ENCODE measurements at regions not wholly inside any gene's neighbourhood (a gene's known extent, or its start where the extent isn't known, plus 50 kb on each side); places are given as distances from the start of the nearest gene placed in this dataset.

GRCh38 chr12:65755596-65755978 lies 68.7 kb upstream of the HMGA2 start:
- DNase-seq (no peak), ATAC-seq (ENCODE audit: insufficient read depth, low FRiP score) (no peak)
- no peaks in the 10 kb centered on the region for H3K27me3 ChIP-seq (ENCODE audit: control insufficient read depth in 3 of 3, insufficient read depth in 3 of 3, low read length in 2 of 3)
- no peak for TF ChIP-seq CTCF (IDR thresholded peaks at IDR 0.05; ENCODE audit: control extremely low read depth, extremely low read depth)
- H3K4me1 ChIP-seq (ENCODE audit: control insufficient read depth in 5 of 5, insufficient read depth in 5 of 5, low read length in 5 of 5), result peaks cover 0 to 3% (median 0%) of the 10 kb centered on the region in 5 donors
- H3K4me3 ChIP-seq, result no peak overlapping the region
- whole genome bisulfite sequencing, 2 donors, result 71 to 83% methylated on average over 4 of the region's 4 CpGs
- H3K27ac ChIP-seq (ENCODE audit: low read depth in 1 of 2, low read length in 1 of 2), result no peak overlapping the region
- H3K9ac ChIP-seq (ENCODE audit: insufficient read depth in 1 of 2, low read length in 2 of 2), result no peak overlapping the region
- no peaks in the 10 kb centered on the region for H3K9me3 ChIP-seq (ENCODE audit: control insufficient read depth in 4 of 4, insufficient read depth in 3 of 4, low read length in 3 of 4)
- no peaks in the 10 kb centered on the region for H3K36me3 ChIP-seq (ENCODE audit: control insufficient read depth in 4 of 4, insufficient read depth in 4 of 4, low read length in 4 of 4)

GRCh38 chr12:65756267-65756666 lies 68.0 kb upstream of the HMGA2 start:
- peaks cover 0 to 5% (median 0%) of the 10 kb centered on the region in 5 donors for H3K4me1 ChIP-seq (ENCODE audit: control insufficient read depth in 5 of 5, insufficient read depth in 5 of 5, low read length in 5 of 5)
- WGBS, 2 donors, result 89 to 90% methylated on average over 5 of the region's 5 CpGs
- H3K9me3 ChIP-seq (ENCODE audit: control insufficient read depth in 4 of 4, insufficient read depth in 3 of 4, low read length in 3 of 4), result no peaks in the 10 kb centered on the region
- no peak overlapping the region for H3K9ac ChIP-seq (ENCODE audit: insufficient read depth in 1 of 2, low read length in 2 of 2)
- H3K27me3 ChIP-seq (ENCODE audit: control insufficient read depth in 3 of 3, insufficient read depth in 3 of 3, low read length in 2 of 3), result no peaks in the 10 kb centered on the region
- H3K27ac ChIP-seq (ENCODE audit: low read depth in 1 of 2, low read length in 1 of 2), result no peak overlapping the region
- DNase-seq (no peak), ATAC-seq (ENCODE audit: insufficient read depth, low FRiP score) (no peak)
- no peak overlapping the region for H3K4me3 ChIP-seq
- no peaks in the 10 kb centered on the region for H3K36me3 ChIP-seq (ENCODE audit: control insufficient read depth in 4 of 4, insufficient read depth in 4 of 4, low read length in 4 of 4)
- no peak for TF ChIP-seq CTCF (IDR thresholded peaks at IDR 0.05; ENCODE audit: control extremely low read depth, extremely low read depth)

- no peak for TF ChIP-seq CTCF (IDR thresholded peaks at IDR 0.05; ENCODE audit: control extremely low read depth, extremely low read depth)
- no peak for ATAC-seq (ENCODE audit: insufficient read depth, low FRiP score)
- Histone ChIP-seq H3K4me3 (no peak overlapping the region), H3K27me3 (ENCODE audit: control insufficient read depth in 3 of 3, insufficient read depth in 3 of 3, low read length in 2 of 3) (no peaks in the 10 kb centered on the region), H3K36me3 (ENCODE audit: control insufficient read depth in 4 of 4, insufficient read depth in 4 of 4, low read length in 4 of 4) (no peaks in the 10 kb centered on the region), H3K4me1 (ENCODE audit: control insufficient read depth in 5 of 5, insufficient read depth in 5 of 5, low read length in 5 of 5) (peaks cover 0 to 9% (median 0%) of the 10 kb centered on the region in 5 donors), H3K9me3 (ENCODE audit: control insufficient read depth in 4 of 4, insufficient read depth in 3 of 4, low read length in 3 of 4) (no peaks in the 10 kb centered on the region), H3K27ac (ENCODE audit: low read depth in 1 of 2, low read length in 1 of 2) (no peak overlapping the region), H3K9ac (ENCODE audit: insufficient read depth in 1 of 2, low read length in 2 of 2) (no peak overlapping the region)
- DNase-seq, result no peak
- WGBS, 2 donors, result 73 to 89% methylated on average over 2 of the region's 2 CpGs
These were observed 67.2 kb upstream of the HMGA2 start for GRCh38 chr12:65756956-65757511.

GRCh38 chr12:65758401-65758800 lies 65.9 kb upstream of the HMGA2 start:
- H3K27me3 ChIP-seq (ENCODE audit: control insufficient read depth in 3 of 3, insufficient read depth in 3 of 3, low read length in 2 of 3), result no peaks in the 10 kb centered on the region
- no peak overlapping the region for H3K9ac ChIP-seq (ENCODE audit: insufficient read depth in 1 of 2, low read length in 2 of 2)
- H3K36me3 ChIP-seq (ENCODE audit: control insufficient read depth in 4 of 4, insufficient read depth in 4 of 4, low read length in 4 of 4), result no peaks in the 10 kb centered on the region
- peaks cover 0 to 9% (median 0%) of the 10 kb centered on the region in 5 donors for H3K4me1 ChIP-seq (ENCODE audit: control insufficient read depth in 5 of 5, insufficient read depth in 5 of 5, low read length in 5 of 5)
- H3K27ac ChIP-seq (ENCODE audit: low read depth in 1 of 2, low read length in 1 of 2), result no peak overlapping the region
- no peak for DNase-seq
- TF ChIP-seq CTCF (IDR thresholded peaks at IDR 0.05; ENCODE audit: control extremely low read depth, extremely low read depth), result no peak
- no peak overlapping the region for H3K4me3 ChIP-seq
- H3K9me3 ChIP-seq (ENCODE audit: control insufficient read depth in 4 of 4, insufficient read depth in 3 of 4, low read length in 3 of 4), result no peaks in the 10 kb centered on the region
- ATAC-seq (ENCODE audit: insufficient read depth, low FRiP score), result no peak
- WGBS, 2 donors, result 88 to 94% methylated on average over 2 of the region's 2 CpGs
